ENCODE measurements at regions not wholly inside any gene's neighbourhood (a gene's known extent, or its start where the extent isn't known, plus 50 kb on each side); places are given as distances from the start of the nearest gene placed in this dataset.
A peak's percentile ranks its signal among the peaks of the same experiment; 100 is the strongest.

DNA sequence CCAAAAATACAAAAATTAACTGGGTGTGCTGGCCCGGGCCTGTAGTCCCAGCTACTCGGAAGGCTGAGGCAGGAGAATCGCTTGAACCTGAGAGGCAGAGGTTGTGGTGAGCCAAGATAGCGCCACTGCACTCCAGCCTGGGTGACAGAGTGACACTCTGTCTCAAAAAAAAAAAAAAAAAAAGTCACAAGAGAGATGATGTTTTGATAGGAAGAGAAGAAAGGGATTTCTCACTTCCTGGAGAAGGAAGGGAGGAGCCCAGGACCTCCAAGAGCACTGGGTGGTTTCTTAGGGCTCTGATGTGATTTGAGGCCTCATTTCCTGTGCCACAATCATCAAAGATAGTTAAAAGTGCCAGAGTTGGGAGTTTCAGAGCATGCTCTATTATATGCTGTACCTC, 1048.3 kb downstream of the BCL11B start:
- DNase-seq: peak; percentile 18

DNA sequence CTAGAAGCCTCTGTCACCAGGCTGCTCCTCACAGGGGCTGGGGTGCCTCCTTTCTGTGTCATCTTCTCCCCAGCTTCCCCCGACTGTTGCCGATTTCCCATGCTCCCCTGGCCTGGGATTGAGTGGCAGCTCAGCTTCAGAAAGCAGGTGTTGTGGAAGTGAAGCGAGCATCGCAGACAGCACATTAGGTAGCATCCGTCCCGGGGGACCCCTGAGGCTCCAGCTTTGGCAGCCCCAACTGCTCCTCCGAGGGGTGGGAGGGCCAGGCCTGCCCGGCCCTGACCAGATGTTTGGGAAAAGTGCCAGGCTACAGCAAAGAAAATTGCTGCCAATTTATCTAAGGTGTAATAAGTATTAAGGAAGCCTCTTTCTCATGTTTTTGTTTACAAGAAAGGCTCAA, 1045.6 kb downstream of the BCL11B start:
- DNase-seq: no peak

DNA sequence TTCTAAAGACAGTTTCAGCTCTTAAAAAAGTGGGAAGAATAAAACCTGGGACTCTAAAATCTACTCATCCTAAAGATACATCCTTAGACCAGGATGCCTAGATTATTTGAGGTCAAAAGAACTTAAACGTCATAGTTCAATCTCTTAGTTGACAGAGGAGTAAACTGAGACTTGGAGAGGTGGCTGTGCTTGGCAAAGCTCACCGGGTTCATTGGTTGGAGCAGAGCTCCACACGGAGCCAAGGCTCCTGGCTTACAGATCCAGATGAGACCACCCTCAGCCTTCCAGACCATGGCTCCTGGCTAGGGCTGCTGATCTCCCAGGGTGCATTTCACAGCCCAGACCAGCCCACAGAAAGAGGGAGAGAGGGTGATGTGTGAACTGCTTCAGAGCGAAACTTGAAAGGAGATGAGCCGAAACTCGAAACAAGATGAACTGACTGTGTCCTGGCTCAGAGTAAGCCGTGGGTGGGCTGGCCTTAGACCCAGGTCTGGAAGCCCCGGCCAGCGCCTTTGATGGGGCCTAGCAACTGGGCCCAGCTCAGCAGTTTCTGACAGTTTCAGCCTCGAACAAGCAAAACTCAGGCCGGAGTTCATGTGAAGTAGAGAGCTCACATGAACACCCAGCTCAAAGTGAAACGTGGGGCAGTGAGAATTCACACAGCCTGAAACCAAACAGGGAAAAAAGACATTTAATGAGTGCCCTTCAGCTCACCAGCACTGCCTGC, 1044.8 kb downstream of the BCL11B start:
- DNase-seq: peak; percentile 60

DNA sequence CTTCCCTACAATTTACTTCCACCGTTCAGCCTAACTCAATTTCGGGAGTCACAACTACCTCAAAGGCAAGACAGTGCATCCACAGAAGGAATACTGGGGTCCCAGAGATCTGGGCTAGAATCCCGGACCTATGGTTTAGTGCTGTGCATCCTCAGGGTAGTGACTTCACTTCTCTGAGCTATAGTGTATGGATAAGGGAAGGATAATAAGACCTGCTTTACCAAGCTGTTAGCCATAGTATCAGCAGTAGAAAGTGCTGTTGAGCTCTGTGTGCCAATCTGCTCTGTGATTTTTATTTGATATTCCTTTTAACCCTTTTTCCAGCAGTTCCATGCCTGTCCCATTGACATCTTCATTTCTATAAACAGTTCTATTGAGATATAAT, 1044.3 kb downstream of the BCL11B start:
- DNase-seq: no peak

DNA sequence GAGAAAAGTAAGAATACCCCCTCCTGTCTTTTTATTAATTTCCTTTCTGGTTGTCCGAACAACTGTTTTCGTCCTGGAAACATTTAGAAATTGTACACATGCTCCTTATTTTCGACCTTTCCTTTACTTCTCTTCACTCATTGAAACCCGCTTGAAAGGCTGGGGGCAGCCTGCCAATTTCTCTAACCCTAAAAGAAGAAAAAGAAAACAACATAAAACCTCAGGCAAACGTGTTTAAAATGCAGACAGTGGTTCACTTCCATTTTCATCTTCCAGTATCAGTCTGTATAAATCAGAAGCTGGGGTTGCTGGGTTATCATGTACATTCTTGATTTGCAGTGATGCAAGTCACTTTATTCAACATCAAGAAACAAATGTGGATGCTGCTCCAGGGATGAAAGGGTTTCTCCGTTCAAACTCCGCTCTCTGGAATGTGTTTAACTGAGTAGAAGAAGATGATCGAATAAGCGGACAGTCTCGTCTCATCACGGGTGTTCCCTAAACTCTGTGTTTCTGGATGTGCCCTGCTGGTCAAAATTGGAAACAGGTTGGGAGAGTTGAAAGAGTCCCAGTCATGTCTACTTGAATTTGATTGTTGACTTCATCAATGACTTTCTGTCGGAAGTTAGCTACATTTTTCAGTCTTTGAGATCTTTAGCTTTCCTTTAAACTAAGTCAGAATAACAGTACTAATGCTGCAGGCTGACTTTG, 1042.2 kb downstream of the BCL11B start:
- DNase-seq: no peak

DNA sequence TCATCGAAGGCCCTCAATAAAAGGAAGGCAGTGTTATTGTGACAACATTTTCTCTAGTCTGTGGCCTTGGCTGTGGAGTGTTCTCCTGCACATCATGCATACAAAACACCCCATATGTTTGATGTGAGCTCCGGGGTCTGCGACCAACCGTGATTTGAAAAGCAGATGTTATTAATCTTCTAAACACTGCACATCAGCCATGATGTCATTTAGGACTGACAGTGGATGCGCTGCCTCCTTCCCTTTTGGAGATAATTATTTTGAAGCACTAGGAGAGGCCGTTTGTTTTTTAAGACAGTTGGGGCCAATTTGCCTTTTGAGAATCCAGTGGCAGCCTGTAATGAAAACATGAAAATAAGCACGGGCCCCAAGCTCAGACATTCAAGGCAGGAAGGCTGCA, 1041.6 kb downstream of the BCL11B start:
- DNase-seq: no peak

DNA sequence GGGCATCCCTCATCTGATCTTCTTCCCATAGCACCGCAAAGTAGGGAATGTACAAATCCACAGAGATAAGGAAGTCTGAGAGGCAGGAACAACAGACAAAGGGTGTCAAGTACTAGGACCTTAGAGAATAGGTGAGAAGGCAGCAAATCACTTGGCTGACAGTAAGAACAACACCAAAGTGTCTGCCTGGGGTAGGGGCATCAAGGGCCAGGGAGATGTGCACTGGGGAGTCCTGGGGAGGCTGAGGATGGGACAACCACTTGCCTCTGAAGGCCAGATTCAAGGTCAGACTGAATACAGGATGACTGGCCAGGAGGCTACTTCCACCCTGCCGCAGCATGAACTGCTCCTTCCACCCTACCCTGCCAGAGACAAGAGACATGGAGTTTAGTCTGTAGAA, 1040.8 kb downstream of the BCL11B start:
- DNase-seq: no peak

DNA sequence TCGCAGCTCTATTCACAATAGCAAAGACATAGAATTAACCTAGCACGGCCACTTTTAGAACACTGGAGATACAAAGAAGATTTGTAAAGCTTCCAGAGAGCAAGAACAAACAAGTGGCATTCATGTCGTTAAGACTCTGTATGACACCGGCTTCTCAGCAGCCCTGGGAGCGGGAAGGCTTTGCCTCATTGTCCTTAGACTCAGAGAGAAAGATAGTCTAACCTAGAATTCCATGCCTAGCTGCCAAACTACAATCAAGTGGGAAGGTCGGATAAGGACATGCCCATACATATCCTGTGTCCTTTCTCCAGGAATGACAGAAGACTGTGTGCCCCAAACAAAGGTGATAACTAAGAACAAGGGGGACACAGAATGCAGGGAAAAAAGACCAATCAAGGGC, 1038.3 kb downstream of the BCL11B start:
- DNase-seq: no peak

DNA sequence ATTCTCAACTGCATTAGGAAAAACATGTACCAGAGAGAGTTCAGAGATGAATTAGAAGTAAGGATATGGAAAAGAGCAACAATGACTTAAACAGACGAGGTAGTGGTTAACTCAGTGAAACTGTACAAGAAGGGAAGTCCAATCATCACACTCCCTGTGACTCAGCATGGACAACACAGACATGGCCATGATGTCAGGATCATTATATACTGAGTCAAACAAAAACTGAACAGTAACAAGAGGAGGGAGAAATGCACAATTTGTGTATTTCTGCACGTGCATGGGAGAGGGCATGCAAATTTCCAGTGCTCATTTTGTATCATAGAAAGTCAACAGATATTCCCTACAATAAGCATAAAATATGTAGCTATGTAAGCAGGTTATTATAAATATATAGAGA, 1037.8 kb downstream of the BCL11B start:
- peak; percentile 9 for DNase-seq

DNA sequence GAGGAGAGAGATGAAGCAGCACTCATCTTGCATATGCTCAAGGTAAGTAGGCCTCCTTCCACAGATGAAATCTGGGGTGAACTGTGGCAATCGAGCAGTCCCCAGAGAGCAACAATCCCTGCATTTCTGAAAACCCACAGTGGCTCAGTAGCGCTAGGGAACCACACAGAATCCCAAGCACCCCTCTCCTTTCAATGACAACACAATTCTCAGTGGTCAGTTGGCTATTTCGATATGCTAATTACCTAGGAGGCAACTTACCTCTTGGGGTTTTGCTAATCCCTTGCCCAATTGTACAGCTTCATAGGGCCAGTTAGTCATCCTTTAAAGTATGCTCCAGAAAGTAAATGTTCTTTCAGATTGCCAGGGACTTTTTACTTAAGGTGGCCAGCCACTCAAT, 1035.7 kb downstream of the BCL11B start:
- no peak for DNase-seq

DNA sequence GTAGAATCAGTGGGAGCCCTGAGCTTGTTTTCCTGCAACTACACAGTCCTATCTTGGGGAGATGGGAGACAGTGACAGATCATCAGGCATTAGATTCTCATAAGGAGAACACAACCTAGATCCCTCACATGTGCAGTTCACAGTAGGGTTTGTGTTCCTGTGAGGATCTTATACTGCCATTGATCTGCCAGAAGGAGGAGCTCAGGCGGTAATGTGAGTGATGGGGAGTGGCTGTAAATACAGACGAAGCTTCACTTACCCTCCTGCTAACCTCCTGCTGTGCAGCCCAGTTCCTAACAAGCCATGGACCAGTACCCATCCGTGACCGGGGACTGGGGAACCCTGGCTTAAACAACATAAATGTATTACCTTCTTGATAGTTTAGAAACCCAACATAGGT, 1034.1 kb downstream of the BCL11B start:
- DNase-seq: no peak

DNA sequence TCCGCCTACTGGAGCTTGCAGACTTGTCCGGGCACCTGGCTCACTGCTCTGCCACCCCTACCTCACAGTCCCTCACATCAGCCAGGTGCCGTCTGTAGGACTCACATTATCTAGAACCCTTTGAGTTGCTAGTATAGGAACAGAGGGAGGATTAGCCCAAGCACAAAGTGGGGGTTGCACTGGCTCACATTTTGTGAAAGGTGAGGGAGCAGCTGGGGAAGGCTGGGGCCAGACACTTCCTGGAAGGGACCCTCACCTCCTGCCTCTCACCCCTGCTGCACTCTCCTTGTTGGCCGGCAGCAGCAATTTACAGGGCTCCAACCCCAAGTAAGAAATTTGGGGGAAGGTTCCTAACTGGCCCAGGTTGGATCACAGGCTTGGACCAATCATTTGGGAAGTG, 1031.6 kb downstream of the BCL11B start:
- DNase-seq: no peak

DNA sequence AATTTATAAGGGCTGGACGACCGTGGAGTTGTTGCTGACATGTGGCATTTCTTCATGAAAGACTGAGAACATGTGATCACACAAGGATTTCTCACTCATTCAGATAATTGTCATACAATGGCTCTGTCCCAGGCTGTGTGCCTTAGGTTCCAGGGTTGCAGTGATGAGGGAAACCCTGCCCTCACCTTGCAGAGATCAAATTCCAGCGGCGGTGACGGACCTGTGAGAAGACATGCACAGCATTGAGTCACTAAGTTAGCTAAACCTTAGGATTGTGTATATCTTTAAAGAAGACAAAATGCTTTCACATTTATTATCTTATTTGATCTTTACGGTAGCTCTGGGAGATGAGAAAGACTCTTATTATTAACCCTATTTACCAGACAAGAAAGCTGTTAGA, 1029.1 kb downstream of the BCL11B start:
- no peak for DNase-seq

DNA sequence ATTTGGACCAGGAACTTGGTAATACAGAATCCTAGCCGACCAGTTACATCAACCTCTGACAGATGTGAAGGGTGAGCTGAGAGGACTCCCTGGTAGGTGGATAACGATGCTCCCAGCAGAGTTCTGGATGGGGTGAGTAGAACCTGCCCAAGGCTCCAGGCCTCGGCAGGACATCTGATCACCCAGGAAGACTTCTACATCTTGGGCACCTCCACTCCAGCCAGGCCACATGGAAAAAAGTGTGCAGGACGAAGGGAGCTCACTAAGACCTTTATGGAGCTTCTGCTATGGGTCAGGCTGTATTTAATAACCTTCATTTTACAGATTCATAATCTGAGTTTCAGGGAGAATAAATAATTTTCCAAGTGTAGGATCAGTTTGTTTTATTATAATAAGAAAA, 1028.7 kb downstream of the BCL11B start:
- no peak for DNase-seq

DNA sequence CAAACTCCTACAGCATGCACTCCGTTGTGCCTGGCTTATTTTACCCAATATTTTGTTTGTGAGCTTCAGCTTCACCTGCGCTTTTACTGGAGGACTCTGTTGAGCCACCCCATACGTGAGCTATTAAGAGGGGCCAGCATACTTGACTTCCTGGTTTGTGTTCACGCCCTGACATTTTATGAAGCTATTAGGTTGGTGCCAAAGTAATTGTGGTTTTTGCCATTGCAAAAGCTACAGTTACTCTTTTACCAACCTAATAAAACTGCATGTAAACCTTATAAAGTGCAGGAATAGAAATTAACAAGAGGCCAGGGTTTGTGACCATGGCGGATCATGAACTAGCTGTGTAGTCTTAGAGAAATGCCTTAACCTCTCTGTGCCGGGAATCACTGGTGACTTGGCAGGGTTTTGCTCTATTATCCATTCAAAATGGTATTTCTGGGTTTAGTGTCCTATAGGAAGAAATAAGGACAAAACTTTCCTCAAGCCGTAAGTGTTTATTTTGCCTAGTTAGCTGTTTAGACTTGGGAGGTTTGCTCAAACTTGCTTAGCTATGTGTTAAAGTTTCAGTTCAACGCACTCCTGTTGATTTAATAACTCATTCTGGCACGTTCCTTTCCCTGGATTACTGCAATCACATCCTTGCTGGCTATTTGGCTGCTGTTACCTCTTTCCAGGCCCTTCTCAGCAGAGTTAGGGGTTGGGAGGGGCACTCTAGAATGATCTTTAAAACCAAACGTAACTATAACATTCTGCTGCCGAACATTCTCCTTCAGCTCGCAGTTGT, 1027.6 kb downstream of the BCL11B start:
- no peak for DNase-seq

DNA sequence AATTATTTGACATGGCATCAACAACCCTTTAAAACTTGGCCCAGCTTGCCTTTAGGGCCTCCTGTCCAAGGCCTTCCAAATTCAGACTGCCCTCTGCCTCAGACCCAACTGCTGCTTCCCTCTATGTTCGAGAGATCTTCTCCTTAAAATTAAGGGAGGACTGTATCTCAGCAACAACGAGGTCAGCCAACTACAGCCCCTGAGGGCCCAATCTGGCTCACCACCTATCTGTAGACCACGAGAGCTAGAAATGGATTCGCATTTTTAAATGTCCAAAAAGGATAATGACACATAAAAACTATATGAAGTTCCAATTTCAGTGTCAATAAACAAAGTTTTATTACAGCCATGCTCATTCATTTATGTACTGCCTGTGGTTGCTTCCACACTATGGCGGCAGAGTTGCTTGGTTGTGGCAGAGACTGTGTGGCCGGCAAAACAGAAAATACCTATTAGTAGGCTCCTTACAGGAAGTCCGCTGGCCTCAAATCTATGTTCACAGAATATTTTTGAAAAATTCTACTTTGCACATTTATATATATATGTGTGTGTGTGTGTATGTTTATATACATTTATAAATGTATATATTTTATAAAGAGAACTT, 1026.9 kb downstream of the BCL11B start:
- DNase-seq: no peak

DNA sequence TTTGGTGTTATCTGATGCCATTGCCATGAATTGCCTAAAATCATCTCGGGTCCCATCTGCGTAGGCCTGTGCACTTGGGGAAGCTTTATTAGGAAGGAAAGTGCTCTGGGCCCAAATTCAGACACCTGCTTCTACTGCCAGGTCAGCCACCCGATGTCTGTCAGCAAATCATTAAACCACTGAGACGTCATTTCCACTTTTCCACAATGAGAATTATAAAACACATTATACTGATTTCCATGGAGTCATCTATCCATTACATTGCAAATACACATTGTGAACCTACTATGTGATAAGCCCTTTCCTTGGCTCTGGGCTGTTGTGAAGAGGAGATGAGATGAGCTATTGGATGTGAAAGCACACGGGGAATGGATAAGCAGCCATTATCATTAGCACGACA, 1022.9 kb downstream of the BCL11B start:
- no peak for DNase-seq

DNA sequence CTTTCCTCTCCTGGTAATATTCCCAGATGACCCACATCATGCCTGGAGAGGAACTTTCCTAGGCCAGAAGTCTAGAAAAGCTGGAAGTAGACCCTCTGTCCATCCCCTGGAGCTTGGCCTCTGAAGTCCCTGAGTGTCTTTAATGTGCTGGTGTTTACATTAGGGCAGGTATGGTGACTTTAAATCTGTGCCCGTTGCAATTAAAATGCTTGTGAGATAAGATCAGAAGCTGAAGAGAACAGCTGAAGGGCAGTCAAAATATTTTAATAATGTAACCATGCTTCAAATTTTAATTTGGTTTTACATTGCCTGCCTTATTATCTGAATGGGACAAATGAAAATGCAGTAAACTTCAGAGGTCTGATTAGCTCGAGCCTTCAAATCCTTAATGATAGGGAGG, 1022.5 kb downstream of the BCL11B start:
- DNase-seq: no peak

DNA sequence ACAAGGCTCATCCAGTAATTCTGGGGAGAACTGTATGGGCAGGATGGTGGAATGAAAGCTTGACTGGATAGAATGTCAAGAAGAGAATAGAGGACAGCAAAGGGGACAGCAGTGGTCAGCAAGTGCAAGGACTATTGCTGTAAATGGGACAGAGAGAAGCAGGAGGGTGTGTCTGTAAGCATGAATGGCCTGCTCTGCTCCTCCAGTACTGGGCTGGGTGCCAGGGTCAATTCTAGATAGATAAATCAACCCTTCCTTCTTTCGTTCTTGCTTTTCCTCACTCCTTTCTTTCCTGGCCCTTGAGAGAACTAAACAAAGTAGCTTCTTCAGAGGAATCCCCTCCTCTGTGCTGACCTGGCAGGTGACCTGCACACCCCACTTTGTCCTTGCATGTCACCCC, 1019.2 kb downstream of the BCL11B start:
- DNase-seq: no peak

DNA sequence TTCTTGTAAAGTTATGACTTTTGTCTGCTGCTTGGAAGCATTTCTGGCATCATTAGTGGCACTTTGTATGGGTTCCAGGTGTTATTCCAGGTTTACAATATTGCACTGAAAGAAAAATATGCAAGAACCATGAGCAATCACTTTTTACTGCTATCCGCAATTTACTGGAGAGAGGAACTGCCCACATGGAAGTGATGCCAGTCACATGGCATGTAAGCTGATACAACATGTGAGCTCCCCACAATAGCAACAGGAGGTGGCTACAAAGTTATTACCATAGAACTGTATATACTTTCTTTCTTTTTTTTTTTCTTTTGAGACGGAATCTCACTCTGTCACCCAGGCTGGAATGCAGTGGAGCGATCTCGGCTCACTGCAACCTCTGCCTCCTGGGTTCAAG, 1012.1 kb downstream of the BCL11B start:
- DNase-seq: no peak

DNA sequence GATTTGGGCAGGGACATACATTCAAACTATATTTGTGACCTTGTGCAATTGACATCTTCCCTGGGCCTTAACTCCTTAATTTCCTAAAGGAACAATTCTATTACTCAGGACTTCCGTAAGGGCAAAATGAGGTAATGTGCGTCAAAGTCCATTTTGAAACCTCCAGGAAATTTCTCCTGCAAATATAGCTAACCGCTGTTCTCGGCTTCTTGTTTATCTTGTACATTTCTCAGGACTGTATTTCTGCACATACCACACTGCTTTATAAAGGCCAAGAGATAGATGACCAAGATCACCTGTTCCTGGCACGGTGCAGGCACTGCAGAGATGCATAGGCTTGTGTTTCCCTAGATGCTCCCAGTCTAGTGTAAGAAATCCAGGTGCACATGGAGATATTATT, 1009.4 kb downstream of the BCL11B start:
- DNase-seq: no peak

DNA sequence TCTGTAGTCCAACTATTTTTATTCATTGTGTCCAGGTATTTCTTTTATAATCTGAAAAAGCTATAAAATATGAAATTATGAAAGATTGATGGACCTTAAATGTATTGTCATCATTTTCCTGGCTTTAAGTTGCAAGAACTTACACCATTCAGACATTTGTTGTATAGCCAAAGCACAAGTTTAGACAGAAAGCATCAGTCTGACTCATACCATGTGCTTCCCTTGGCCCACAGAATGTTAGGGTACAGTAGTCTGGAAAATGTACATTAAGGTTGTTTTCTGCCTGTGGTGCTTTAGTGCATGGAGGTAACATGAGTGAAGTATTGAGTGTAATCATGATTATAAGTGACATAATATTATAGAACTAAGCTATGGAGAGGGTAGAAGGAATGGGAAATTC, 1002.5 kb downstream of the BCL11B start:
- DNase-seq: no peak

DNA sequence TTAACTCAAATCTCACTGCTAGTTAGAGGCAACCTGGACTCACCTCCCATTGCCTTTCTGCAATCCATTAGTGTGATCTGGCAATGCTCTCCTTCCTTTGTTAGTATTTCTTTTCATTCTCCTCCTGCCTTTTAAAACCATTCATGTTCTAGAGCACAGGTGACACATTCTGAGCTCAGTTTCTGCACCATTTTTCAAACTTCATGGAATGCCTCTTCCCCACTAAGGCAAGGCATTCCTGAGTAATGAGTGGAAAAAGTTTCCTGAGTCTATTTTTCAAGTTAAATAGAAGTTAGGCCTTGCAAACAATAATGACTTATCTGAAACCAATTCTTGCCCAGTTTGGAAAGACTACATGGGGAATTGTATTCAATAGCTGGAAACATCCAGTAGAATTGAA, 1001.8 kb downstream of the BCL11B start:
- DNase-seq: no peak

DNA sequence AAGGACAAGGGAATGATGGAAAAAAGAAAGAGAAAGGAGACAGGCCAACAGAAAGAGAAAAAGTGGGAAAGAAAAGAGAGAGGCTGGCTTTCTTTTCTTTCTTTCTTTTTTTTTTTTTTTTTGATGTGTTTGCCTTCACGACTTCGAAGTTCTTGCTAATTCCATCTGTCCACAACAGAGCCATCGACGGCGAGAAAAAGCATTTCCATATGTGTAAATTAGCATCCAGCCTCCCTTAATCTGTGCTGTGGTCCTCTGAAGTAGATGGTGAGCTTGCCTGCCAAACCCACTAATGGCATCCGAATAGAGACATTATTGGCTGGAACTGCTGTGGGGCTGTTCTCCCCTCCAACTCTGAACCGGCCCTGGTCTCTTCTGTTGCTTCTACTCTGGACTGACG, 997.4 kb downstream of the BCL11B start:
- DNase-seq: no peak

Data from stimulated activated naive CD4-positive, alpha-beta T cell treated with Interleukin-2 at 50 U/mL for 16 hours (primary cell).